ENCODE measurements at regions not wholly inside any gene's neighbourhood (a gene's known extent, or its start where the extent isn't known, plus 50 kb on each side); places are given as distances from the start of the nearest gene placed in this dataset.

DNA sequence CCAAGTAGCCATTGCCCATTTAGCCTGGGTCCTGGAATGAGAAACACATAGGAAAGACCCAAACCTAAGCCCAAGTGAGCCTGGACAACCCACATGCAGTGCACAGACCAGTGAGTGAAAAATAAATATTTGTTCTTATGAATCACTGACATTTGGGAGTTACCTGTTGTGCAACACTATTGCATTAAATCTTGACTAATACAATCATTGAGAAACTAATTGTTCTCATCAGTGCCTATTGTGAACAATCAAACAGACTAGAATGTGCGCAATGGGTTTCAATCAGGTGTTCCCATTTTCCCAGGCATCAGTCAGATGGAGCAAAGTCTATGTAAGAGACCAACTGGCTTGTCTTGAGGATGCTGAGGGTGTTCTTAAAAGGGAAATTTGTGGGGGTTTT lies 54.7 kb upstream of the CNOT10 start:
- TF ChIP-seq, protein P1, sequence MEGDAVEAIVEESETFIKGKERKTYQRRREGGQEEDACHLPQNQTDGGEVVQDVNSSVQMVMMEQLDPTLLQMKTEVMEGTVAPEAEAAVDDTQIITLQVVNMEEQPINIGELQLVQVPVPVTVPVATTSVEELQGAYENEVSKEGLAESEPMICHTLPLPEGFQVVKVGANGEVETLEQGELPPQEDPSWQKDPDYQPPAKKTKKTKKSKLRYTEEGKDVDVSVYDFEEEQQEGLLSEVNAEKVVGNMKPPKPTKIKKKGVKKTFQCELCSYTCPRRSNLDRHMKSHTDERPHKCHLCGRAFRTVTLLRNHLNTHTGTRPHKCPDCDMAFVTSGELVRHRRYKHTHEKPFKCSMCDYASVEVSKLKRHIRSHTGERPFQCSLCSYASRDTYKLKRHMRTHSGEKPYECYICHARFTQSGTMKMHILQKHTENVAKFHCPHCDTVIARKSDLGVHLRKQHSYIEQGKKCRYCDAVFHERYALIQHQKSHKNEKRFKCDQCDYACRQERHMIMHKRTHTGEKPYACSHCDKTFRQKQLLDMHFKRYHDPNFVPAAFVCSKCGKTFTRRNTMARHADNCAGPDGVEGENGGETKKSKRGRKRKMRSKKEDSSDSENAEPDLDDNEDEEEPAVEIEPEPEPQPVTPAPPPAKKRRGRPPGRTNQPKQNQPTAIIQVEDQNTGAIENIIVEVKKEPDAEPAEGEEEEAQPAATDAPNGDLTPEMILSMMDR (IDR thresholded peaks at IDR 0.05 in 4 of 5, conservative IDR thresholded peaks at IDR 0.05 in 1 of 5), result no peak
- no peak for TF ChIP-seq POLR2A (IDR thresholded peaks at IDR 0.05)

Measured in gastrocnemius medialis (tissue), 4 donors.